H9 (cell line): ENCODE measurements at regions not wholly inside any gene's neighbourhood (a gene's known extent, or its start where the extent isn't known, plus 50 kb on each side); places are given as distances from the start of the nearest gene placed in this dataset.

Experiments
- DNase-seq: peaks from one replicate; pipeline ENCODE4 v3.0.0-alpha.2; 2017
- H2AFZ ChIP-seq: one replicate; pipeline ENCODE4 v1.6.1; 2013; ENCODE audit warnings: mild to moderate bottlenecking, low read length, control low read depth, moderate library complexity
- H2AK5ac ChIP-seq: 2 replicates; pipeline ENCODE4 v1.6.1; 2013; ENCODE audit warnings: low read length, control low read depth, mixed read lengths; ENCODE audit not compliant: insufficient read length
- H2BK120ac ChIP-seq: one replicate; pipeline ENCODE4 v1.6.1; 2013; ENCODE audit warnings: low read depth, mild to moderate bottlenecking, low read length, control low read depth, inconsistent platforms; ENCODE audit not compliant: poor library complexity, severe bottlenecking
- H2BK12ac ChIP-seq: 2 replicates; pipeline ENCODE4 v1.6.1; 2013; ENCODE audit warnings: low read length, control low read depth, mixed read lengths, low read depth; ENCODE audit not compliant: insufficient read length
- H2BK15ac ChIP-seq: 2 replicates; pipeline ENCODE4 v1.6.1; 2013; ENCODE audit warnings: low read depth, low read length, control low read depth
- H2BK20ac ChIP-seq: one replicate; pipeline ENCODE4 v1.6.1; 2013; ENCODE audit warnings: low read depth, mild to moderate bottlenecking, low read length, control low read depth, inconsistent platforms; ENCODE audit not compliant: poor library complexity, severe bottlenecking
- H2BK5ac ChIP-seq: 2 replicates; pipeline ENCODE4 v1.6.1; 2013; ENCODE audit warnings: low read length, control low read depth, mixed read lengths; ENCODE audit not compliant: insufficient read length
- H3K14ac ChIP-seq: 2 replicates; pipeline ENCODE4 v1.6.1; 2013; ENCODE audit warnings: low read length, control low read depth; ENCODE audit not compliant: insufficient read depth
- H3K18ac ChIP-seq: 2 replicates; pipeline ENCODE4 v1.6.1; 2013; ENCODE audit warnings: low read depth, mild to moderate bottlenecking, mixed read lengths, low read length, control low read depth; ENCODE audit not compliant: insufficient read length
- H3K23ac ChIP-seq: 2 replicates; pipeline ENCODE4 v1.6.1; 2013; ENCODE audit warnings: low read length, control low read depth, mixed read lengths, low read depth; ENCODE audit not compliant: insufficient read length
- H3K23me2 ChIP-seq: 2 replicates; pipeline ENCODE4 v1.6.1; 2013; ENCODE audit warnings: low read depth, mild to moderate bottlenecking, mixed read lengths, low read length, control low read depth; ENCODE audit not compliant: insufficient read length, poor library complexity, severe bottlenecking
- H3K27ac ChIP-seq: 2 replicates; pipeline ENCODE4 v1.5.1; 2013; ENCODE audit warnings: low read length, control low read depth, mixed read lengths, low read depth; ENCODE audit not compliant: insufficient read length
- H3K27me3 ChIP-seq: 2 replicates; pipeline ENCODE4 v1.6.1; 2013; ENCODE audit warnings: low read length, control low read depth, inconsistent platforms; ENCODE audit not compliant: insufficient read depth
- H3K4ac ChIP-seq: 2 replicates; pipeline ENCODE4 v1.6.1; 2013; ENCODE audit warnings: low read depth, mild to moderate bottlenecking, control low read depth, inconsistent platforms, low read length, moderate library complexity
- H3K4me1 ChIP-seq: 2 replicates; pipeline ENCODE4 v1.6.1; 2013; ENCODE audit warnings: low read length, control low read depth, inconsistent platforms; ENCODE audit not compliant: insufficient read depth
- H3K4me2 ChIP-seq: 2 replicates; pipeline ENCODE4 v1.6.1; 2013; ENCODE audit warnings: low read length, control low read depth, mixed read lengths; ENCODE audit not compliant: insufficient read length, insufficient read depth
- H3K56ac ChIP-seq: 2 replicates; pipeline ENCODE4 v1.6.1; 2013; ENCODE audit warnings: low read depth, mild to moderate bottlenecking, mixed read lengths, low read length, control low read depth; ENCODE audit not compliant: insufficient read length
- H3K79me1 ChIP-seq: 2 replicates; pipeline ENCODE4 v1.6.1; 2013; ENCODE audit warnings: low read depth, mild to moderate bottlenecking, moderate library complexity, low read length, control low read depth, inconsistent platforms; ENCODE audit not compliant: insufficient read depth, poor library complexity, severe bottlenecking
- H3K79me2 ChIP-seq: 2 replicates; pipeline ENCODE4 v1.6.1; 2013; ENCODE audit warnings: low read length, control low read depth, inconsistent platforms; ENCODE audit not compliant: insufficient read depth
- H3K9ac ChIP-seq: 2 replicates; pipeline ENCODE4 v1.6.1; 2013; ENCODE audit warnings: low read length, control low read depth, mixed read lengths; ENCODE audit not compliant: insufficient read length; ENCODE audit errors: extremely low read depth
- H3K9me3 ChIP-seq: one replicate; pipeline ENCODE4 v1.6.1; 2013; ENCODE audit warnings: low read depth, low read length, inconsistent platforms; ENCODE audit not compliant: control insufficient read depth
- H3T11ph ChIP-seq: one replicate; pipeline ENCODE4 v1.6.1; 2013; ENCODE audit warnings: mild to moderate bottlenecking, low read length, control low read depth, inconsistent platforms
- H4K20me1 ChIP-seq: one replicate; pipeline ENCODE4 v1.6.1; 2013; ENCODE audit not compliant: control insufficient read depth, insufficient read length, insufficient read depth
- H4K5ac ChIP-seq: 2 replicates; pipeline ENCODE4 v1.6.1; 2013; ENCODE audit warnings: low read depth, mild to moderate bottlenecking, mixed read lengths, low read length, control low read depth; ENCODE audit not compliant: insufficient read length
- H4K8ac ChIP-seq: replicated peaks from 2 replicates; pipeline ENCODE4 v1.6.1; 2013; ENCODE audit warnings: low read length, control low read depth, mixed read lengths, low read depth; ENCODE audit not compliant: insufficient read length
- H4K91ac ChIP-seq: 2 replicates; pipeline ENCODE4 v1.6.1; 2013; ENCODE audit warnings: low read depth, mild to moderate bottlenecking, moderate library complexity, mixed read lengths, low read length, control low read depth; ENCODE audit not compliant: insufficient read length
- H3K27ac Mint-ChIP-seq, 3 experiments: 2 replicates in 2 of 3; 3 replicates in 1 of 3; pipeline ENCODE4 v1.8.0; 2020 to 2021; ENCODE audit warnings: mixed read lengths in 3 of 3, mild to moderate bottlenecking in 1 of 3, moderate library complexity in 1 of 3
- H3K27me3 Mint-ChIP-seq: 2 replicates; pipeline ENCODE4 v1.8.0; 2021; ENCODE audit warnings: low read depth, mild to moderate bottlenecking, moderate library complexity, mixed read lengths
- H3K36me3 Mint-ChIP-seq, 3 experiments: 2 replicates in 2 of 3; 3 replicates in 1 of 3; pipeline ENCODE4 v1.8.0; 2020 to 2021; ENCODE audit warnings: low read depth in 3 of 3, mixed read lengths in 3 of 3; ENCODE audit not compliant: insufficient read depth in 1 of 3
- H3K4me1 Mint-ChIP-seq, 2 experiments: 2 replicates each; pipeline ENCODE4 v1.8.0; 2020; ENCODE audit warnings: mixed read lengths in 2 of 2
- H3K4me3 Mint-ChIP-seq, 2 experiments: 2 replicates in 1 of 2; 3 replicates in 1 of 2; pipeline ENCODE4 v1.8.0; 2020 to 2021; ENCODE audit warnings: mild to moderate bottlenecking in 2 of 2, mixed read lengths in 2 of 2, moderate library complexity in 1 of 2
- H3K9me3 Mint-ChIP-seq, 2 experiments: 2 replicates in 1 of 2; 3 replicates in 1 of 2; pipeline ENCODE4 v1.8.0; 2020; ENCODE audit warnings: mild to moderate bottlenecking in 2 of 2, mixed read lengths in 2 of 2, moderate library complexity in 1 of 2
- WGBS: extraction: QIAGEN DNeasy Blood & Tissue Kit; methylation state at CpG from one replicate; pipeline ENCODE4 v1.1.7; 2013; ENCODE audit warnings: missing lambda C conversion rate, low lambda C conversion rate, mixed read lengths; ENCODE audit not compliant: insufficient read length; ENCODE audit errors: extremely low coverage; 5-methylcytosine and 5-hydroxymethylcytosine counted together
- TF ChIP-seq, protein P1 (sequence below): fragments of 200-600 bp; sonication (generic); conservative IDR thresholded peaks from 3 replicates; pipeline ENCODE4 v1.8.0; 2021; ENCODE audit warnings: antibody characterized with exemption, mild to moderate bottlenecking

DNA sequence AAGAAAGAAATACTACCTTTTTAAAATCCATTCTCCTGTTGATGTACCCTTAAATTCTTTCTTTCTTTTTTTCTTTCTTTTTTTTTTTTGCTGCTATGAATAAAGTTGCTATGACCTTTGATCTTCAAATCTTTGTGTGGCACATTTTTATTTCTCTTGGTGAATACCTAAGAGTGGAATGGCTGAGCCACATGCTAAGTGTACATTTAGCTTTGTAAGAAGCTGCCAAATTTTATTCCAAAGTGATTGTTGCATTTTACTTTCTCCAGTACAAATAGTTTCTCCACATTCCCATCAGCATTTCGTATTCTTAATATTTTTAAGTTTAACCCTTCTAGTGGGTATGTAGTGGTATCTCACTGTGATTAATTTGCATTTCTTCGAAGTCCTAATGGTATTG lies 88.8 kb upstream of the RAB27B start:
- H3K4ac ChIP-seq = no peak overlapping the region
- H3K4me1 ChIP-seq = no peaks in the 10 kb centered on the region
- Mint-ChIP-seq H3K27me3 (no peaks in the 10 kb centered on the region), H3K27ac (no peak overlapping the region), H3K4me3 (no peak overlapping the region), H3K36me3 (no peaks in the 10 kb centered on the region), H3K4me1 (no peaks in the 10 kb centered on the region), H3K9me3 (no peaks in the 10 kb centered on the region)
- no peak overlapping the region for H3K4me2 ChIP-seq
- no peak for DNase-seq
- H3K79me2 ChIP-seq = no peaks in the 10 kb centered on the region
- H2AFZ ChIP-seq = no peak overlapping the region
- no peaks in the 10 kb centered on the region for H3K9me3 ChIP-seq
- no peak overlapping the region for H2BK15ac ChIP-seq
- H4K8ac ChIP-seq = no peak overlapping the region
- H3K27me3 ChIP-seq = no peaks in the 10 kb centered on the region
- H3K23ac ChIP-seq = no peak overlapping the region
- H2BK120ac ChIP-seq = no peak overlapping the region
- no peaks in the 10 kb centered on the region for H3K23me2 ChIP-seq
- no peaks in the 10 kb centered on the region for H3K79me1 ChIP-seq
- no peak overlapping the region for H3K18ac ChIP-seq
- no peak overlapping the region for H3K27ac ChIP-seq
- no peak overlapping the region for H4K5ac ChIP-seq
- TF ChIP-seq, protein P1, sequence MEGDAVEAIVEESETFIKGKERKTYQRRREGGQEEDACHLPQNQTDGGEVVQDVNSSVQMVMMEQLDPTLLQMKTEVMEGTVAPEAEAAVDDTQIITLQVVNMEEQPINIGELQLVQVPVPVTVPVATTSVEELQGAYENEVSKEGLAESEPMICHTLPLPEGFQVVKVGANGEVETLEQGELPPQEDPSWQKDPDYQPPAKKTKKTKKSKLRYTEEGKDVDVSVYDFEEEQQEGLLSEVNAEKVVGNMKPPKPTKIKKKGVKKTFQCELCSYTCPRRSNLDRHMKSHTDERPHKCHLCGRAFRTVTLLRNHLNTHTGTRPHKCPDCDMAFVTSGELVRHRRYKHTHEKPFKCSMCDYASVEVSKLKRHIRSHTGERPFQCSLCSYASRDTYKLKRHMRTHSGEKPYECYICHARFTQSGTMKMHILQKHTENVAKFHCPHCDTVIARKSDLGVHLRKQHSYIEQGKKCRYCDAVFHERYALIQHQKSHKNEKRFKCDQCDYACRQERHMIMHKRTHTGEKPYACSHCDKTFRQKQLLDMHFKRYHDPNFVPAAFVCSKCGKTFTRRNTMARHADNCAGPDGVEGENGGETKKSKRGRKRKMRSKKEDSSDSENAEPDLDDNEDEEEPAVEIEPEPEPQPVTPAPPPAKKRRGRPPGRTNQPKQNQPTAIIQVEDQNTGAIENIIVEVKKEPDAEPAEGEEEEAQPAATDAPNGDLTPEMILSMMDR = no peak
- no peak overlapping the region for H4K91ac ChIP-seq
- no peak overlapping the region for H2BK20ac ChIP-seq
- no peaks in the 10 kb centered on the region for H4K20me1 ChIP-seq
- no peak overlapping the region for H3T11ph ChIP-seq
- no peak overlapping the region for H3K9ac ChIP-seq
- WGBS = no CpG with 5 or more reads among the region's 2 CpGs
- no peak overlapping the region for H2AK5ac ChIP-seq
- no peak overlapping the region for H3K56ac ChIP-seq
- H3K14ac ChIP-seq = no peak overlapping the region
- H2BK5ac ChIP-seq = no peak overlapping the region
- no peak overlapping the region for H2BK12ac ChIP-seq
